Lung (tissue), 11 donors: ENCODE measurements at regions not wholly inside any gene's neighbourhood (a gene's known extent, or its start where the extent isn't known, plus 50 kb on each side); places are given as distances from the start of the nearest gene placed in this dataset.

Experiments used
- ATAC-seq: fragments of 200-7000 bp; cut with Tn5 transposase; one replicate; pipeline ENCODE4 v1.9.1; 2020; ENCODE audit warnings: moderate number of reproducible peaks; ENCODE audit not compliant: insufficient read depth, low FRiP score
- DNase-seq, 3 donors: peaks; one replicate each; pipeline ENCODE4 v3.0.0-alpha.2; 2013 to 2017
- H3K27ac ChIP-seq, 2 donors: one replicate each; pipeline ENCODE4 v1.5.1; 2013; ENCODE audit warnings: mild to moderate bottlenecking in 2 of 2, moderate library complexity in 2 of 2, control low read depth in 1 of 2, inconsistent platforms in 1 of 2, low read depth in 1 of 2, low read length in 1 of 2
- H3K27me3 ChIP-seq, 3 donors: one replicate each; pipeline ENCODE4 v1.5.1; 2013; ENCODE audit warnings: low read length in 2 of 3; ENCODE audit not compliant: control insufficient read depth in 3 of 3, insufficient read depth in 3 of 3
- H3K36me3 ChIP-seq, 4 donors: one replicate each; pipeline ENCODE4 v1.5.1; 2013; ENCODE audit warnings: low read length in 4 of 4, mild to moderate bottlenecking in 1 of 4, moderate library complexity in 1 of 4; ENCODE audit not compliant: control insufficient read depth in 4 of 4, insufficient read depth in 4 of 4
- H3K4me1 ChIP-seq, 5 donors: one replicate each; pipeline ENCODE4 v1.5.1; 2013; ENCODE audit warnings: low read length in 5 of 5, mild to moderate bottlenecking in 2 of 5, moderate library complexity in 1 of 5; ENCODE audit not compliant: control insufficient read depth in 5 of 5, insufficient read depth in 5 of 5
- H3K4me3 ChIP-seq: one replicate; pipeline ENCODE4 v1.5.1; 2013; ENCODE audit warnings: mild to moderate bottlenecking, control low read depth, moderate library complexity
- H3K9ac ChIP-seq, 2 donors: one replicate each; pipeline ENCODE4 v1.5.1; 2013; ENCODE audit warnings: low read length in 2 of 2, control low read depth in 1 of 2; ENCODE audit not compliant: insufficient read depth in 1 of 2
- H3K9me3 ChIP-seq, 4 donors: one replicate each; pipeline ENCODE4 v1.5.1; 2013; ENCODE audit warnings: low read length in 3 of 4, mild to moderate bottlenecking in 1 of 4, moderate library complexity in 1 of 4; ENCODE audit not compliant: control insufficient read depth in 4 of 4, insufficient read depth in 3 of 4
- WGBS, 2 donors: extraction: QIAGEN DNeasy Blood & Tissue Kit; methylation state at CpG; one replicate each; pipeline ENCODE4 v1.1.7; 2013; 5-methylcytosine and 5-hydroxymethylcytosine counted together
- TF ChIP-seq, protein P1 (sequence below): IDR thresholded peaks from 2 replicates; pipeline ENCODE4 v1.5.1; 2012; ENCODE audit warnings: mild to moderate bottlenecking; ENCODE audit errors: control extremely low read depth, extremely low read depth
- donor health status: control.
- donor health status: control.
- donor health status: Bipolar disorder and iron deficiency.
- donor health status: healthy.
- donor health status: DM: yes; HTN: yes; CAD: no.

- H3K27ac ChIP-seq = no peak overlapping the region
- H3K4me3 ChIP-seq = no peak overlapping the region
- H3K36me3 ChIP-seq = no peaks in the 10 kb centered on the region
- 92% methylated on average over 4 of the region's 4 CpGs for WGBS, 2 donors
- H3K9ac ChIP-seq = no peak overlapping the region
- H3K27me3 ChIP-seq = no peaks in the 10 kb centered on the region
- DNase-seq = no peak
- ATAC-seq = no peak
- TF ChIP-seq, protein P1, sequence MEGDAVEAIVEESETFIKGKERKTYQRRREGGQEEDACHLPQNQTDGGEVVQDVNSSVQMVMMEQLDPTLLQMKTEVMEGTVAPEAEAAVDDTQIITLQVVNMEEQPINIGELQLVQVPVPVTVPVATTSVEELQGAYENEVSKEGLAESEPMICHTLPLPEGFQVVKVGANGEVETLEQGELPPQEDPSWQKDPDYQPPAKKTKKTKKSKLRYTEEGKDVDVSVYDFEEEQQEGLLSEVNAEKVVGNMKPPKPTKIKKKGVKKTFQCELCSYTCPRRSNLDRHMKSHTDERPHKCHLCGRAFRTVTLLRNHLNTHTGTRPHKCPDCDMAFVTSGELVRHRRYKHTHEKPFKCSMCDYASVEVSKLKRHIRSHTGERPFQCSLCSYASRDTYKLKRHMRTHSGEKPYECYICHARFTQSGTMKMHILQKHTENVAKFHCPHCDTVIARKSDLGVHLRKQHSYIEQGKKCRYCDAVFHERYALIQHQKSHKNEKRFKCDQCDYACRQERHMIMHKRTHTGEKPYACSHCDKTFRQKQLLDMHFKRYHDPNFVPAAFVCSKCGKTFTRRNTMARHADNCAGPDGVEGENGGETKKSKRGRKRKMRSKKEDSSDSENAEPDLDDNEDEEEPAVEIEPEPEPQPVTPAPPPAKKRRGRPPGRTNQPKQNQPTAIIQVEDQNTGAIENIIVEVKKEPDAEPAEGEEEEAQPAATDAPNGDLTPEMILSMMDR = no peak
- H3K4me1 ChIP-seq = no peaks in the 10 kb centered on the region
- H3K9me3 ChIP-seq = no peaks in the 10 kb centered on the region
These were observed 152.5 kb upstream of the ZNF366 start for GRCh38 chr5:72659726-72660125.

GRCh38 chr5:72658761-72659540 is 151.7 kb upstream of the ZNF366 start:
- DNase-seq (no peak), ATAC-seq (no peak)
- Histone ChIP-seq H3K27me3 (no peaks in the 10 kb centered on the region), H3K9ac (no peak overlapping the region), H3K27ac (no peak overlapping the region), H3K36me3 (no peaks in the 10 kb centered on the region), H3K4me1 (no peaks in the 10 kb centered on the region), H3K4me3 (no peak overlapping the region), H3K9me3 (peaks cover 0 to 3% (median 0%) of the 10 kb centered on the region in 4 donors)
- TF ChIP-seq, protein P1 = no peak
- WGBS, 2 donors = 93 to 96% methylated on average over 4 of the region's 4 CpGs

GRCh38 chr5:72658161-72658560 is 151.0 kb upstream of the ZNF366 start:
- no peaks in the 10 kb centered on the region for H3K36me3 ChIP-seq
- no peaks in the 10 kb centered on the region for H3K27me3 ChIP-seq
- no peak overlapping the region for H3K9ac ChIP-seq
- peaks cover 0 to 3% (median 0%) of the 10 kb centered on the region in 4 donors for H3K9me3 ChIP-seq
- H3K4me1 ChIP-seq = no peaks in the 10 kb centered on the region
- H3K27ac ChIP-seq = no peak overlapping the region
- DNase-seq (no peak), ATAC-seq (no peak)
- no peak overlapping the region for H3K4me3 ChIP-seq
- 84 to 87% methylated on average over 3 of the region's 3 CpGs for WGBS, 2 donors
- TF ChIP-seq, protein P1 = no peak
